Fibroblast of gingiva (primary cell): ENCODE measurements at regions not wholly inside any gene's neighbourhood (a gene's known extent, or its start where the extent isn't known, plus 50 kb on each side); places are given as distances from the start of the nearest gene placed in this dataset.

Experiments
- DNase-seq: peaks from one replicate; pipeline ENCODE4 v3.0.0-alpha.2; 2011; ENCODE audit warnings: low read depth

GRCh38 chr1:56313560-56313959 is 265.8 kb downstream of the PLPP3 start:
- no peak for DNase-seq

DNA sequence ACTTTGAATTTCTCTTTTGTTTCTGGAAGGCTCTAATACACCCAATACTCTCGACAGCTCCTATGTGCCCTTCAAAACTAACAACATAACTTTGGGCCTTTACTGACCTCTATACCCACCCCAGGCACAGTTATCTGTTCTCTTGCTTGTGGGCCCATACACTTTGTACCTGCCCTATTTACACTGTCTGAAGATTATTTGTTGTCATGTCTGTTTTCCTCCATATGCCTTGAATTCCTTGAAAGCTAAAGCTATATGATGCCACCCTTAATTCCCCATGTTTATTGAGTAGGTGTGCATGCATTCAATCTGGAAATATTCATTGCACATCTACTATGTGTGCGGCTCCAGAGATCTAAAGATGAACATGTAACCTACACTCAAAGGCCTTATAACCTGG is 267.6 kb downstream of the PLPP3 start:
- DNase-seq, result no peak

DNA sequence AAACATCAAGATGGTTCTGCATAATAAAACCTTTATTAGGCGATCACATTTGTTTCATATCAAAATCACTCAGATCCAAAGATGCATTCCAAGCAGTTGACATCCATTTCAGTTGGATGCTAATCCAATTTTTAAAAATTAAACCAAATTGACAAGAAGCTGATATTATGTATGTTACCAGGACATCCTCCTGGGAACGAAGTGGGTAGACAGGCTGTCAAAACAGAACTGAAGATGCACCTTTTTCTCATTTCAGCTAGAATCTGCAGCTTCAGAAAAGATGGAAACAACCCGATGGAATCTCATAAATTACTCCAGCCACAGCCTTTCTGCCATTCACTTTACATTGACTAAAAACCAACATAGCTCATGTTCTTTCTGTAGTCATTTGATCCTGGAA is 268.4 kb downstream of the PLPP3 start:
- DNase-seq, result no peak

DNA sequence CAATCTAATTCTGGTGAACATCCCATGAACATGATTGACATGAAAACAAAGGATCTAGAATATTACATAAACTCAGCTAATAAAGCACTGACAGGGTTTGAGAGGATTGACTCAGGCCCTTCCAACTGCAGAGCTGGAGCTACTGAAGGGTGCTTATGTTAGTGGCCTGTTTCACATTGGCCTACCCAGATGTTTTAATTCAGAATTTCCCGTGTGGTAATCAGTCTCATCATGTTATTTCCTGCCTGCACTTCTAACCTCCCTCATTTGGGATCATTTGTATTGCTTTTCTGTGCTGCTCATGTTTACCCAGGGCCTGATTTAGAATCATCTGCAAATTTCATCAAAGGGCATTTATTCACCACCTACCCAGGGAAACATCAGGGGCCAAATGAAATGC is 270.3 kb downstream of the PLPP3 start:
- DNase-seq, result no peak

DNA sequence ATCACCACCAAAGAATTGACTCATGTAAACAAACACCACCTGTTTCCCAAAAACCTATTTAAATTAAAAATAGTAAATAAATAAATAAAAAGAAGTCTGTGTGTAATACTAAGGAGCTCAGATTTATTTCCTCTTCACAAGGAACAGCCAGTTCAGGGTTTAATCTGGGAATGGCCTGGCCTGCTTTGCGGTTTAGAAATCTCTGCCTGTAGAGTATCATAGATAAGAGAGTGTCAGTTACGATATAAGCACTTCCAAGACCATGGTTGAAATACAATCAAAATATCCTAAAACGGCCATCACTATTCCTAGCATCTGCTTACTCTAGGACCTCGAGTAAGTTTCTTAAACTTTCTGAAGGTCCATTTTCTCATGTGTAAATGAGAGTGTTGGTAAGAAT is 274.4 kb downstream of the PLPP3 start:
- DNase-seq, result no peak

- no peak for DNase-seq
Observed at GRCh38 chr1:56303805-56304204, 275.6 kb downstream of the PLPP3 start.

DNA sequence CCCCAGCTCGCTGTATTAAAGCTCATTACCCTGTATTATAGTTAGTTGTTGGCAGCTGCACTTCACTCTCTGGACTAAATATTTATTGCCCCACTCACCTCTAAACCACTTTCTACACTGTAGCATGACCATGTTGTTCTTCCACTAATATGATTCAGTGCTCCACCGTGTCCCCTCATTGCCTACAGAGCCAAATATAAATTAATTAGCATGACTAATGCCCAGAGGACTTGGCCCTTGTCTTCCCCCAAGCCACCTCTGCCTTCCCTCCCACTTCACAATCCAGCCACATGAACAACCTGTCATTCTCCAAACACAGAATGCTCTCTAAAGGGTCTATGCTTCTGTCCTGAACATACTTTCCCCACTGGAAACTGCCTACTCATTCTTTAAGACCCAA is 276.5 kb downstream of the PLPP3 start:
- no peak for DNase-seq

DNA sequence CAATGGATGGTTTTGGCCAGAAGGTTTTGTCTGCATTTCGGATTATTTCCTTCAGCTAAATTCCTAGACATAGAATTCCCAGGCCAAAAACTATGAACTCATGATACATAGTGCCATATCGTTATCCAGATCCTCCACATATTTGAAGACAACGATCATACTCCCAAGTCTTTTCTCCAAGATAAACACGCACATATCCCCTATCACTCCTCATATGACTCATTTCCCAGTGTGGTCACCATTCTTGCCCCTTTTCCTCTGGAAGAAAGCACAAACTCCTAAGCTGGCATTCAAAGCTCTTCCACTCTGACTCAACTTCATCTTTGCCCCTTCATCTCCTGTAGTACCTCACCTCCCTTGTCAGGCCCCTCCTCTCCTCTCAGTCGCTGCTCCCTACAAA is 277.6 kb downstream of the PLPP3 start:
- DNase-seq, result peak; percentile 70

- DNase-seq, result no peak
Observed at GRCh38 chr1:56300836-56301235, 278.5 kb downstream of the PLPP3 start.

DNA sequence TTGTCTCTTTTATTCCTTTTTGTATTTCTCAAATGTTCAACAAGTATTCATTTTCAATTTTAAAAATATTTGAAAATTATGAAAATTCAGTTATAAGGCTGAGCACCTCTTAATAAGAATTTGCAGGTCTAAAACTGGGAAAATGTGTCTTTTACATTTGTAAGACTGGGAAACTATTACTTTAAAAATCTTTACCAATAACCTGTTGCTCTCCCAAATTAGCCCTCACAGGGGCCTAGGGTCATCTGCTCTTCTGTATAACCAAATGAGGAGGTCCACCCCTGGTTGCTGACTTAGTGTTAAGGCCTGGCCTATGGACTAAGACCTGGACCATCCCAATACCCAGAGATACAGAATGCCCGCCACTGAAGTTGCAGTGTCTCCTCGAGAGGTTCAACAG is 280.5 kb downstream of the PLPP3 start:
- no peak for DNase-seq

DNA sequence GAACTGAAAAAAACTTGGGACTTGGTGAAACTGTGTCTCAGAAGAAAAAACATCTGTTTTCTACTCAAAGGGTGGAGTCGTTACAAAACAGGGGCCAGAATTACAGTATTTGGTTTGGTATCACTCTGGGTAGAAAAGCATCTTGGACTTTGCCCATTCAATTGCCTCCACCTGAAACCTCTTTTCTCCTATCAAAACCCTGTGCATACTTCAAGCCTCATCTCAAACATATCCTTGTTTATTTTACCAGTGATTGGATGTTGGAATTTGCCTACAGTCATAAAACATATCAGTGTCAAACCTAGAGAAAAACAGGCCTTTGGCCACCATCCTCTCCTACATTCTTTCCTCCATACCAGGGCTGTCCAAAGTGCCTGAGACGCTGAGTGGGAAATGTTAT is 281.5 kb downstream of the PLPP3 start:
- DNase-seq, result no peak

DNA sequence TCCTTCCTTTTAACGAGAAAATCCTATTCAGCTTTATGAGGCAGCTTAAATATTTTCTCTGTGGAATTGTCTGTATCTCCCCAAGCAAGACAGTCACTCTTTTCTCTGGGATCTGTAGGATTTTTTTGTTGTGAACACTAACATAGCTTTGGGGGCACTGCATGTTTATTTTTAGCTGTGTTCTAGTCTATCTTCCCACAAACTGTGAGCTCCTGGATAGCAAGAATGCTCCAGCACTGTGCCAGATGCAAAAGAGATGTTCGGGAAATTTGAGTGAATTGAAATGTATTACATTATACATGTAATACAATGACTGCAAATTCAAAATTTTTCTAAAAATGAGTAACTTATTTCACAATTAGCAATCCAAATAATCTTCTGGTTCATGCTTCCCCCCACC is 282.2 kb downstream of the PLPP3 start:
- peak; percentile 36 for DNase-seq

GRCh38 chr1:56295949-56296929 is 283.1 kb downstream of the PLPP3 start:
- DNase-seq, result no peak

DNA sequence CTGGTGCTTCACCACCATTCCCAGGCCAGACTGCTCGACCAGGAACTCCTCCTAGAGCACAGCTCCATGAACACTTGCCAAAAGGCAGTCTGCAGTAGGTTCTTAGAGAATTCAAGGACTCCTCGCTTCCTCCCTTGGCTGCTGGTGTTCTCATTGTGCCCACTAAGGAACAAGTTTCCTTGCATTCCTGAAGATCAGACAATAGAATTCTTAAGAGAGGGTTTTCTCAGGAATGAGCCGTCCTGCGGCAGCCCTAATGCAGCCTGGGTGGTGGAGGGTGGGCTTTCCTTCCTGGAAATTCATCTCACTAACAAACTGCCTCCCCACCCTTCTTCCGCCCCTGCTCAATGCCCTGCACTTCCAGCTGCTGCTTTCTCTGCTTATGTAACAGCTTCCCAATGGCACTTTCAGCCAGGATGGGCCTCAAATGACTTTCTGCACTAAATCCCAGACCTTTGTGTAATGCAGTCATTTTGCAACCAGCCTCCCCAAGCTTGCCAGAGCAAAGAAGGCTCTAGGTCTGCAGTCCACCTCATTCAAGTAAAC is 287.9 kb downstream of the PLPP3 start:
- DNase-seq, result no peak

DNA sequence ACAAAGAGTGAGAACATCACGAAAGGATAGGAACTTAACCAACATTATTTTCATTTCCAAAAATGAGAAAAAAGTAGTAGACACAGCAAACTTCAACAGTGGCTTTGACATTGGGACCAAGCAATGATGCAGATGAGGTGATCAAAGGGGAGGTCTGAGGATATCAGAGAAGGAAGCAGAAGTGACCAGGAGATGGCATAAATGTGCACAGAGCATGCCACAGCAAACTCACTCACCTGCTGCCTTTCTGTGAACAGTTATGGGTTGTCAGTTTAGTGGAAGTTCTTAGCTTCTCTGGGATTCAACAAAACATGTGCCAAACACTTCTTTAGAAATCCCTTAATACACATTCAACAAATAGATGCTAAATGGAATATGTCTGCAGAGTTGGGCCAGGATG is 290.1 kb downstream of the PLPP3 start:
- no peak for DNase-seq

DNA sequence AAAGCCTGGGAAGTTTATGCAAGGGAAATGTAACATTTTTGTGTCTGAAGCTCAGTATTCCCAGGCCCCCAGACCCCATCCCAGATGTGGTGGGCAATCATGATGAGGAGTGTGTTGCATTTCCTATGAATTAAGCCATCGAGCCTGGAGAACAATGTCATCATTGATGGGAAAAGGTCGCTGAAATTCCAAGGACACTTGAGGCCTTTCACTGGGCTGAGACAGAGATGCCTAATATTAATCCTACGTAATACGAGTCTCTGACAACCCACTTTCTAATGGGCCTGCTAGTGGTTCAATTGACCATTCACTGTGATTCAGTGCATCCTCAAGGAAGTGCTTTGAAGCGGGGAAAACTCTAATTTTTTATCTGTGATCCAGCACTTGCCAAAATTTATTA is 291.6 kb downstream of the PLPP3 start:
- no peak for DNase-seq

- DNase-seq, result peak; percentile 47
Observed at GRCh38 chr1:56286956-56287355, 292.4 kb downstream of the PLPP3 start.

DNA sequence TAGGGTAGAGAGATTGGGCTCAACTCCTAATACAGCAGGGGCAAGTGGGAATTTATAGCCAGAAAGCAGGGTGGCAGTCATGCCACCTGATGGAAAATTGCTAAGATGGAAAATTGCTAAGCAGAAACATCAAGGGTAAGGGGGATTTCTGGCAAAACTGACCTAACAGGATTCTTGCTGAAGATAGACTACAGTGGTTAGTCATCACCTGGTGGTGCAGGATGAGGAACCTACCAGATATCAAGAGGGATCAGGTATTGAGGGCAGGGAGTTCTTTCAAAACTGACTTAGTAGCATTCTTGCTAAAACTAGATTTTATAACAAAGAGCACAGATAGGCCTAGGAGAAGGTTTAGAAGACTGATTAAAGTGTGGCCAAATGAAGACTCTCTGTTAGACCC is 292.9 kb downstream of the PLPP3 start:
- no peak for DNase-seq

DNA sequence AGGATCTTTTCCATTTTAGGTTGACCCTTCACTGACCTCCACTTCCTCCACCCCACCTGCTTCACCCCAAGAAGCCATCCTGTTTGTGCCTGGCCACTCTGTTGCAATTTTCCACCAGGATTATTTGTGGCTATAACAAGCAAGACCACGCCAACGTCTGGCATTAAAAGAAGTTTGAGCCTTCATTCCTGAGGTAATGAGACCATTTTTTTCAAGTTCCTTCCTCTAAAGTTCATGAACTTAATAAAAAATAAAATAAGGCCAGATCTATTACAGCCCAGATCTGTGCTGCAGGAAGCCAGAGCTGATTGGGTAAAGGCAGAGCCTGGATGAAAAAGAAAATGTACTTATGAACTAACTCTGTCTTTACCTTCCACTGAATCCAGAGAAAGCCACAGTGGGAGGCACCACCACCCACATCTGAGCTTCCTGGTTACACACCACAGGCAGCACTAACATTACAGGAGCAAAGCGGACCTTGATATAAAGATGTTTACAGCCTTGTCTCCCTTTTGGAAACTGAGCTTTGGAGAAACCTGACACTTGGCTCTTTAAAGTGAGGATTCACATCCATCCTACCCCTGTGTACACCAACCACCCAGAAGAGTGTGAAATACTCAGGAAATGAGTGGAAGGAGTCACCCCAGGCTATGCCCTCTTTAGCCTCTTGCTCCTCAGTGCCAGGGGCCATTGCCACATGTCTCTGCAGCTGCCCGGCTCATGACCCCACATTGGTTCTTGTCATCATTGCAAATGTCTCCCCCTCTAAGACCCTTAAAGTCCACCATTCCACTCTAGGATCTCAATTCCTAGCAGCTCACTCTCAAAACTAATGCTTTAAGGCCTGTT is 293.6 kb downstream of the PLPP3 start:
- no peak for DNase-seq

DNA sequence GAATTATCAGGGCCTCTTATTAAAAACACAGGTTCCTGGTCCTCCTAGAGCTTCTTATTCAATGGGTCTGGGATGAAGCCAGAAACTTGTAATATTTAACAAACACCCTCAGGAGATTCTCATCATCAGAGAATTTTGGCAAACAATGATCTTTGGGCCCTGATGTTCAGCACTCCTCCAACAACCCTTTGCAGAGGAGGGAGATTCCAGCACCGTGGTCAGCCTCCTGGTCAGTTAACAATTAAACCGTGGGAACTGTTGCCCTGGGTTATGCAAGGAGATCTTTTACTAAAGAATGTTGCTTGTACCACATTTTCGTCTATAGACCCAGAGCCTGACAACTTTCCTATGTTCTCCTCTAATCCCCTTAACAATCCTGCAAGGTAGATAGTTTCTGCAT is 294.4 kb downstream of the PLPP3 start:
- DNase-seq, result peak; percentile 52

DNA sequence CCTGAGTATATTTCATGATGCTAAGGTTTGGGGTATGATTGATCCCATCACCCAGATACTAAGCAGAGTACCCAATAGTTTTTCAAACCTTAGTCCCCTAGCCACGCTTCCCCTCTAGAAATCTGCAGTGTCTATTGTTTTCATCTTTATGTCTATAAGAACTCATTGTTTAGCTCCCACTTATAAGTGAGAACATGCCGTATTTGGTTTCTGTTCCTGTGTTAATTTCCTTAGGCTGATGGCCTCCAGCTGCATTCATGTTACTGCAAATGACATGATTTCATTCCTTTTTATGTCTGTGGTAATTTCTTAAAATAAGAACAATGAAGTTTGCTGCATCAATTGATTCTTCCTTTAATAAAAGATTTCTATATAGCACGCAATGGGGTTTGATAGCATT is 301.3 kb downstream of the PLPP3 start:
- no peak for DNase-seq

DNA sequence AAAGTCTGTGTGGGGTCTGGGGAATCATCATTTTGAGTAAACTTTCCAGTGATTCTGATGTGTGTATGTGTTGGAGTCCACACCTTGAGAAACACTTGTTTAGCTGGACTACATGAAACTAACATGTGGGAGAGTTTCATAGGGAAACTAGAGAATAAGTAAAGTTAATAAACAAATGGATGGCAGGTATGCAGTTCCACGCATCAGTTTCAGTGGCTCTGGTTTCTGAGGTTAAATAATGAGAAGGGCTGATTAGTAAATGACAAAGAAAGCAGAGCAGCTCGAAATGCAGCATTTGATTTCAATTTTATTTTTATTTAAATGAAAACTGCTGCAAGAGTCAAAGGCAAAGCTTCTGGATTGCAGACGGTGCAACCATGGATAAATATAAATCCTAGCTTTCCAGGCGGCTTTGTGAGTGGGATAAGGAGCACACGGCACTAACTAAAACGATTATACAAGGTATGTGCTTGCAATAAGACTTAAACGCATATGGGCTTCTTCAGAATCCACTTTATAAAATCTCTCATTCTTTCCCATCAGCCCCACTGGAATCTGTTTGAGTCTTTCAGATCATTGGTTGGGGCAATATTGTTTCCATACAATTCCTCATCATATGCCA is 310.7 kb downstream of the PLPP3 start:
- no peak for DNase-seq
